ENCODE measurements at regions not wholly inside any gene's neighbourhood (a gene's known extent, or its start where the extent isn't known, plus 50 kb on each side); places are given as distances from the start of the nearest gene placed in this dataset.

- no peak for TF ChIP-seq CTCF (IDR thresholded peaks at IDR 0.05)
- no peak overlapping the region for H3K4me3 Mint-ChIP-seq (ENCODE audit: unreplicated experiment)
- no peaks in the 10 kb centered on the region for H3K36me3 Mint-ChIP-seq (ENCODE audit: unreplicated experiment)
- H3K27ac Mint-ChIP-seq (ENCODE audit: unreplicated experiment), result no peak overlapping the region
- no peak for DNase-seq (ENCODE audit: extremely low spot score, unreplicated experiment)
- no peaks in the 10 kb centered on the region for H3K4me1 Mint-ChIP-seq (ENCODE audit: unreplicated experiment)
- peaks cover 3% of the 10 kb centered on the region for H3K27me3 Mint-ChIP-seq (ENCODE audit: unreplicated experiment)
- H3K9me3 Mint-ChIP-seq (ENCODE audit: unreplicated experiment), result peaks cover 6% of the 10 kb centered on the region
Measured at GRCh38 chr7:155138204-155138603, 68.1 kb downstream of the HTR5A start.

GRCh38 chr7:155141562-155141961 lies 71.4 kb downstream of the HTR5A start:
- Mint-ChIP-seq H3K4me1 (ENCODE audit: unreplicated experiment) (no peaks in the 10 kb centered on the region), H3K27me3 (ENCODE audit: unreplicated experiment) (peaks cover 3% of the 10 kb centered on the region), H3K9me3 (ENCODE audit: unreplicated experiment) (peaks cover 6% of the 10 kb centered on the region), H3K36me3 (ENCODE audit: unreplicated experiment) (no peaks in the 10 kb centered on the region), H3K27ac (ENCODE audit: unreplicated experiment) (no peak overlapping the region), H3K4me3 (ENCODE audit: unreplicated experiment) (no peak overlapping the region)
- DNase-seq (ENCODE audit: extremely low spot score, unreplicated experiment), result no peak
- no peak for TF ChIP-seq CTCF (IDR thresholded peaks at IDR 0.05)

GRCh38 chr7:155143381-155143780 lies 73.3 kb downstream of the HTR5A start:
- no peaks in the 10 kb centered on the region for H3K4me1 Mint-ChIP-seq (ENCODE audit: unreplicated experiment)
- DNase-seq (ENCODE audit: extremely low spot score, unreplicated experiment), result no peak
- no peaks in the 10 kb centered on the region for H3K9me3 Mint-ChIP-seq (ENCODE audit: unreplicated experiment)
- H3K27me3 Mint-ChIP-seq (ENCODE audit: unreplicated experiment), result peaks cover 5% of the 10 kb centered on the region
- TF ChIP-seq CTCF (IDR thresholded peaks at IDR 0.05), result no peak
- H3K27ac Mint-ChIP-seq (ENCODE audit: unreplicated experiment), result no peak overlapping the region
- H3K36me3 Mint-ChIP-seq (ENCODE audit: unreplicated experiment), result no peaks in the 10 kb centered on the region
- no peak overlapping the region for H3K4me3 Mint-ChIP-seq (ENCODE audit: unreplicated experiment)

- Mint-ChIP-seq H3K36me3 (ENCODE audit: unreplicated experiment) (no peaks in the 10 kb centered on the region), H3K27me3 (ENCODE audit: unreplicated experiment) (peaks cover 5% of the 10 kb centered on the region), H3K4me1 (ENCODE audit: unreplicated experiment) (no peaks in the 10 kb centered on the region), H3K4me3 (ENCODE audit: unreplicated experiment) (no peak overlapping the region), H3K27ac (ENCODE audit: unreplicated experiment) (no peak overlapping the region), H3K9me3 (ENCODE audit: unreplicated experiment) (no peaks in the 10 kb centered on the region)
- DNase-seq (ENCODE audit: extremely low spot score, unreplicated experiment), result no peak
- TF ChIP-seq CTCF (IDR thresholded peaks at IDR 0.05), result no peak
Measured at GRCh38 chr7:155144371-155144770, 74.2 kb downstream of the HTR5A start.

- H3K36me3 Mint-ChIP-seq (ENCODE audit: unreplicated experiment), result no peaks in the 10 kb centered on the region
- no peaks in the 10 kb centered on the region for H3K4me1 Mint-ChIP-seq (ENCODE audit: unreplicated experiment)
- no peak overlapping the region for H3K4me3 Mint-ChIP-seq (ENCODE audit: unreplicated experiment)
- H3K27ac Mint-ChIP-seq (ENCODE audit: unreplicated experiment), result no peak overlapping the region
- no peak for DNase-seq (ENCODE audit: extremely low spot score, unreplicated experiment)
- no peak for TF ChIP-seq CTCF (IDR thresholded peaks at IDR 0.05)
- H3K27me3 Mint-ChIP-seq (ENCODE audit: unreplicated experiment), result peaks cover 5% of the 10 kb centered on the region
- no peaks in the 10 kb centered on the region for H3K9me3 Mint-ChIP-seq (ENCODE audit: unreplicated experiment)
Measured at GRCh38 chr7:155145477-155146255, 75.5 kb downstream of the HTR5A start.
